M059J (cell line): ENCODE measurements at regions not wholly inside any gene's neighbourhood (a gene's known extent, or its start where the extent isn't known, plus 50 kb on each side); places are given as distances from the start of the nearest gene placed in this dataset.

ENCODE experiments used
- DNase-seq: peaks from one replicate; pipeline ENCODE4 v3.0.0-alpha.2; 2012; ENCODE audit warnings: low read depth

DNA sequence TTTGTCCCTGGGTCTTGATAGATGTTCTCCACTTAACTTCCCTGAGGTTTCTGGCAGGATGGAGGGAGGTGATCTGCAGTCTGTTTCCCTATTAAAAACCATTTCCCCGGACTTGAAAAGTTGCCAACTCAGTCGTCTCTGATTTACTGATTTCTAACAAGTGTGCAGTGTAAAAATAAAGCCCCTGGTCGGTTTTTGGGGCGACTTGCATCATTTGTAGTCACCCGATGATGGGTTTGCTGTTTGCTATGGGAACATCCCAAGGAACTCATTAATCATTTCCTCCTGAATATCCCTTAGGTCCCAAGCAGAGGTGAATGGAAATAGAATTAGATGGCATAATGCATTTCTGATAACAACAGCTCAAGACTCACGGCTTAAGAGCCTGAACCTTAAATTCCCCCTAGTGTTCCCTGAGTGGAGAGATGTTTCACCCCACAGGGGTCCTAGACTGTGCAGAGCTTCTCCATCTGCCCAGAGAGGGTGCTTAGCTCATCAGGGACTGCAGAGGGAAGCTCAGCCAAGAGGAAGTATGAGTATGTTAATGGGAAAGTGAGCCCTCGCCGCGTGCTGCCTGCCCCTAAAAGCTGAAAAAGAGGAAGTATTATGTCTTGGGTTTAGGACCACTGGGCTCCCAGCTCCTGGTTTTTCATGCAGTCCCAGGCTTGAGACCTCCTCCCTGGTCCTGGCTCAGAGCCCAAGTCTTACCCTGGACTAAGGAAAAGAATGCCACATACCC lies 115.1 kb upstream of the DAP start:
- peak; percentile 58 for DNase-seq

GRCh38 chr5:10875201-10875768 lies 114.3 kb upstream of the DAP start:
- DNase-seq, result peak; percentile 93

DNA sequence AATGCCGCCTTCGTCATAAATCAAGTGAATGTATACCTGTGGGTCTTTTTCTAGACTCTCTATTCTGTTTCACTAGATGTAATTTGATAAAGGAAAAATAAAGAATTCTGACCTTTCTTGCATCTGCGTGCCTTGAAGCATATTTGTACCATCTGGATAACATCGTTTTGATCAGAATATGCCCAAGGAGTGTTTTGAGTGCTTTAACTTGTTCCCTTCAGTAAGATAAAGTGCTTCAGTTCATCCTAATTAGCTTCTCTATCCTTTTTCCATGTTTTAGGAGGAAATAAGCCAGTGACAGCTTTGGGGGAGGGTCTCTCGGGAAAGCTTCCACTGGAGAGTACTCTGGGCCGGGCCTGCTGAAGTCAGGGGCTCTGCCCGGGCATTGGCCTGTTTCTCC lies 113.5 kb upstream of the DAP start:
- DNase-seq, result no peak

DNA sequence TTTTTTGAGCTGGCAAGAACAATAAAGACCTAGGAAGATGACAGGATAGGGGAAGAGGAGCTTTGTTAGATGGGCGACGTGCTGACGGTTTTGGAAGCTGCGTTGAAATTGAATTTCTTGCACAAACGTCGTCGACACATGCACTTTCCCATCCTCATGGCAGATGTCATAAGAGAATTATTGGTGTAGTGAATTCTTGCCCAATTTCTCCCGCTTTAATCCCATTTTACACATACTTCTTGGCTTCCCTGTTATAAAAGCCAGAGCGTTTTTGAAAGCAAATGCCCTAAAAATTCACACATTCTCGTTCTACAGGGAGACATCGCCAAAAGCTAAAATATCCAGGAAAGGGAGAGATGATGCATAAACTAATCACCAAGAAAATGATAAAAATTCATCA lies 109.8 kb upstream of the DAP start:
- DNase-seq, result no peak

DNA sequence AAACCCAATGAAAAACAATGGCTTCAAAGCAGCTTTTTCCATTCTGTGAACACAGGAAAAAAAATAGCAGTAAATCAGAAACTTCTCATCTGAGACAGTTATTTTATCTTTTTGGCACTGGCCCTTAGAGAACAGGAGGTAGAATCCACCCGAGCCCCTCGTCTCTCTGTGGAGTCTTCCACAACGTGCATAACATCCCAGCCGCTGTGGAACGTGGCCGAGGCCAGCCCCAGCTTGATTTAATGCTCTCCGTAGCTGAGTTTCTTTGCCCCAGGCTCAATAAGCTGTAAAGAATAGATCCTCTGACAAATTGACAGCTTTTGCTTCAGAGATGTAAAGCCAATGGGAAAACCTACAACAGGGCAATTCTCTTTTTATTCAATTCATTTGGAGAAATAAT lies 107.9 kb upstream of the DAP start:
- no peak for DNase-seq

GRCh38 chr5:10867389-10868303 lies 106.6 kb upstream of the DAP start:
- no peak for DNase-seq

DNA sequence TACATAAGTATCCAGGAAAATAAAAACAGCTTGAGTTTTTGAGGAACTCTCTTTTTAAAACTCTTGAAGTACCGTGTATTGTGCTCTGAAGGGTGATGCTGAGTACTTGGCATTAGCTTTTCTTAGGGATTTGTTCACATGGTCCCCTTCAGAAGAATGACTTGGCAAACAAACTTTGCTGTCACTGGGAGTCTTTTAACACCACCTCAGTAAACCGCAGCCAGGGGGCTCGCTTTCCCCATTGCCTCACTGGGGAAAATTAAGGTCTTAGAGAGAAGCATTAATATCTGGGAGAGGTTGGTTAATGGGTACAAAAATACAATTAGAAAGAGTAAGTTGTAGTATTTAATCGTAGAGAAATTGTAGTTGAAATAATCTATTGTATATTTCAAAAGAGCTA lies 105.9 kb upstream of the DAP start:
- DNase-seq, result no peak

- peak; percentile 56 for DNase-seq
Observed at GRCh38 chr5:10863763-10864383, 102.8 kb upstream of the DAP start.

GRCh38 chr5:10862085-10862484 lies 101.1 kb upstream of the DAP start:
- no peak for DNase-seq

DNA sequence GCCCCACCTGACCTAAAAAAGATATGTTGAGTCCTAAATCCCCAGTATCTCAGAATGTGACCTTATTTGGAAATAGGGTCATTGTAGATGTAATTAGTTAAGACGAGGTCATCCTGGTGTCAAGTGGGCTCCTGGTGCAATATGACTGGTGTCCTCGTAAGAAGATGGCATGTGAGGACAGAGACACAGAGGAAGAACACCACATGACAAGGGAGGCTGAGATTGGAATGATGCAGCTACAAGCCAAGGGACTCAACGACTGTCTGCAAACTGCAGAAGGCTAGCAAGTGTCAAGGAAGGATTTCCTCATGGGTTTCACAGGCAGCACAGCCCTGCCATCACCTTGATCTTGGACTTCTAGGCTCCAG lies 100.4 kb upstream of the DAP start:
- no peak for DNase-seq

DNA sequence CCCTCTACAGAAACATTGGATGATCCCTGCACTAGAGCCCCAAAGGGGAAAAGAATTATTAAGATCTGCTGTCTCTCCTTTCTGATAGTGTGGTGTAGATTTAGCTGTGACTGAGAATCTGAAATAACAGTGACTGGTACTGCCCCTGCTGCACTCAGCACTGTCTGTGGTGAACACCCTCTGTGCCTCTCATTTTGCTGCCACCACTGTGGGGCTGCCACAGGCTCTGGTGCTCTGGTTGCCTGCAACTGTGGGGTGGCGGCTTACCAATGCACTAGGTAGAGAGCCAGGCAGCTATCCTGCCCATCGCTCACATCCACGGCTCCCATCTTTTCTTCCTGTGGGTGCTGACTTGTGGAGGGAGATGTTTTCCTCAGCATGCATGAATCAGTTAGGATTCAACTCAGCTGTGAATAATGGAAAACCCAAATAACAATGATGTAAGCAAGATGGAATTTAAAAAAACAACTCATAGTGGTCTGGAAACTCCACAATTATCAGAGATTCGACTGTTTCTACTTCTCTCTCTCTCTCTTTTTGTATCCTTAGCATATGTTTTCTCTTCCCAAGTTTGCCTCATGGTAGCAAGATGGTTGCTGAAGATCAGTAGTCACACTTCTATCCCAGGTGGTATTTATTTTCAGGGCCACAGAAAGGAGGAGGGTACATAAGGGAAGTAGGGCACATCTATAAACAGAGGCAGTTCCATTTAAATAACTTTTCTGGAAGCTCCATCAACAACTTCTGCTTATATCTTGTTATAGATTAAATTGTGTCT lies 99.8 kb upstream of the DAP start:
- peak; percentile 84 for DNase-seq

DNA sequence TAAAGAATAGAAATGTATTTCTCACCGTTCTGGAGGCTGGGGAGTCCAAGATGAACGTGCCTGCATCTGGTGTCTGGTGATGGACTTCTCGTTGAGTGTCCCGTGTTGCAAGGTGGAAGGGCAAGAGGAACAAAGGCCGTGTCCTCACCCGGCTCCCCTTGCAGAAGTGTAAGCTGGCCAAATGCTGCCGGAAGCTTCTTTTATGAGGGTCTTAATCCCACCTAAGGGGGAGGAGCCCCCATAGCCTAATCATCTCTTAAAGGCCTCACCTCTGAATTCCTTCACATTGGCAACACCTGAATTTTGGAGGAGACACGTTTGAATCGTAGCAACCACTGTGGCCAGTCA lies 99.1 kb upstream of the DAP start:
- DNase-seq, result no peak

GRCh38 chr5:10859393-10860195 lies 98.6 kb upstream of the DAP start:
- no peak for DNase-seq

DNA sequence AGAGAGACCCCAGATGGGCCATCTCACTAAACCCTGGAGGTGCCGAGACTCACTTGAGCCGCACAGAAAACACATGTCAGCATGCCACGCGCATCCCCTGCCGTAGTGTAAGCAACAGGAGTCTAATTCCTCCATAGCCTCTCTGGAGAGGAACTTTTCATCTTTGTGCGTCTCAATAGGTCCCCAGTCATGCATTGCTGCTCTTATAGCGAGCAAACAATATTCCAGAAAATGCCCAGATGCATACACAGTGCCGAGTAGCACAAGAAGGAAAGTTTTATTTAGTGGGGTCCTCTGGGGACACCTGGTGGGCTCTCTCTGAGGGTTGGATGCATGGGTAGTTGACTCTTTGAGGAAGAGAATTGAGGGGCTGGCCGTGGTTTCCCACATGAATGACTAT lies 97.9 kb upstream of the DAP start:
- DNase-seq, result no peak

DNA sequence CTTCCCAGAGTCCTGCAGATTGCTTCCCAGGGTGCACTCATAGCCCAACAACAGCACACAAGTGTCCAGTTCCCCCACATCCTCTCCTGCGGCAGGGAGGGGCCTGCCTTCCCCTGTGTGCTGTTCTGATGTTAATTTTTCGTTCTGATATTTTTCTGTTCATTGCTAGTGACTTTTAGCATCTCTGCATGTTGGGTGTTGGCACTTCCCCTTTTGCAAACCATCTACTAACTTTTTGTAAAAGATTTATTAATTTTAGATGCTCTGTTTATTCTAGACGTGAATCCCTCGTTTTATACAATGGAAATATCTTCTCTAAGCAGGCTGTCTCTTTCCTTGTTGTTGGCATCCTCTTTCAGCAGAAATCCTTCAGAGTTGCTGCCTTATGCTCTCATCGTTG lies 97.3 kb upstream of the DAP start:
- DNase-seq, result no peak

GRCh38 chr5:10857338-10857733 lies 96.3 kb upstream of the DAP start:
- DNase-seq, result no peak

DNA sequence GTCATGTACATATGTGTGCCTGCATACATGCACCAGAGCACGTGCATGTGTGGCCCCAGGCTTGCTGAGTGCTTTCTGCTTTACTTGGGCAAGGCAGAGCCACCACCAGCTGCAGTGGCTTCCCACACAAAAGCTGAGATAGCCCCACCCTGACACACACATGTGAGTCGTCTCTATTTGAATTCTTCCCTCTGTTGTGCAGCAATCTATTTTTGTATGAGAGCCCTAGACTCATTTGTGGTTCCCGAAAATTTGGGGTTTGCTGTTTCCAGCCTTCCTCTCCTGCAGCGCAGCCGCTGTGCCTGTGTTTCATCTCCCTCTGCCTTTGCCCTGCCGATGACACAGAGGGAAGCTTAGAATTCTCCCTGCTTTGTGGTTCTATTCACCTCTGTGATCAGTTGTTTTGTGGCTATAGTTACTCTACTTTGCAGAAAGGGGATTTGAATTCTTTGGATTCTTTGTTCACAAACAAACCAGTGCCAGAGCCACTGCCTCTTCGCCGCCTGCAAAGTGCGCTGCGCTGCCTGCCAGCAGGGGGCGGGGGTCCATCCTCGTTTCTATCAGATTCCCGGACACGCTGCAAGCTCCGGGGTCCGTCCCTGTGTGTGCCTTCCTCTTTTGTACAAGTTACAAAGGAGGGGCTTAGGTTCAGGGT lies 95.8 kb upstream of the DAP start:
- DNase-seq, result peak; percentile 90

DNA sequence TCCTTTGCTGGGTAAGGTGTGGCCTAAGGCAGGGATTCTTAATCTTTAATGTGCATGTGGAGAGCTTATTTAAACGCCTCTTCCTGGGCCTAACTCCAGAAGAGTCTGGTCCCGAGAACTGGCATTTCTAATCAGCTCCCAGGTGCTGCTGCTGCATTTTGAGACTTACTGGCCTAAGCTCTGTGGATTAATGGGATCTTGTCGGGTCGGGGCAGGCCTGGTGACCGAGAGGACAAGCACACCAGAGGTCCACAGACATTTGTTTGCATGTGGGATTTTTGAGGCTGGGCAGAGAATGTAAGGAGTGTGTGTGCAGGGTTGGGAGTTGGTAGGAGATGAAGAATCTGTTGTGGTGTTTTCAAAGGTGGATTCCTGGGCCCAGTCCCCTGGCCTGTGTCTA lies 95.0 kb upstream of the DAP start:
- no peak for DNase-seq

DNA sequence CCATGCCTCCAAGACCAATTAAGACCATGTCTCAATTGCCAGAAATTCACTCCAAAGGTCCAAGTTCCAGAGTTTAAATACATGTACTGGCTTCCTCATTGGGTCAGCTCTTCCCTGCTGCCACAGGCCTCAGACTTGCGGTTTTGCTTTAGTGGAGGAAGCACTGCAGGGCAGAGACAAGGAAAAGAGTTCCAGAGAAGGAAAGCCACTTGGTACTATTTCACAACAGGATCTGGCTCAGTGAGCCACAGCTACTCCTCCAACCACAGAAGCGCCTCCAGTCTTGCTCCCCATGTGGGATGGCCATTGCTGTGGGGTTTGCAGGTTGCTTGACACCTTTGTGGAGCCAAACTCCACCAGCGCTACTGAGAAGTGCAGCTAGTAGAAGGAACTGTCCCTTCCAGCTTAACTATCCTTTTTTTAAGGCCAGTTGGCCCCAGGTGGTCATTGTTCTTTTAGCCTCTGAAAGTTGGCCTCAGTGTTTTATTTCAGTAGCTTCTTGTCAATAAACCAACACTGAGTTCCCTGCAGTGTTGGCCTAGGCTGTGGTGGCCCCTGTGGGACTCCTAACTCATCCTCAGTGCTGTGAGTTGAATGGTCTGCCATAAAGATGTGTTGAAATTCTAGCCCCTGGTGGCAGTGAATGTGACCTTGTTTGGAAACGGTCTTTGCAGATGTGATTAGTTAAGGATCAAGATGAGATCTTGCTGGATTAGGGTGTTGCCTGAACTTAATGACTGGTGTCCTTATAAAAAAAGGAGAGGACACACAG lies 93.7 kb upstream of the DAP start:
- no peak for DNase-seq

GRCh38 chr5:10853154-10853553 lies 92.1 kb upstream of the DAP start:
- DNase-seq, result no peak
